Osteoblast (primary cell): ENCODE measurements at regions not wholly inside any gene's neighbourhood (a gene's known extent, or its start where the extent isn't known, plus 50 kb on each side); places are given as distances from the start of the nearest gene placed in this dataset.

Experiments
- DNase-seq: peaks from one replicate; pipeline ENCODE4 v3.0.0; 2011; ENCODE audit warnings: low spot score, mixed read lengths; ENCODE audit not compliant: insufficient read length; ENCODE audit errors: missing footprints
- H2AFZ ChIP-seq: 2 replicates; pipeline ENCODE4 v1.6.0; 2011; ENCODE audit warnings: mild to moderate bottlenecking, low read length
- H3K27ac ChIP-seq: 2 replicates; pipeline ENCODE4 v1.5.1; 2011; ENCODE audit warnings: mild to moderate bottlenecking, low read depth, low read length, moderate library complexity
- H3K27me3 ChIP-seq: 2 replicates; pipeline ENCODE4 v1.6.0; 2012; ENCODE audit warnings: mild to moderate bottlenecking, control low read depth, inconsistent platforms, low read length, moderate library complexity; ENCODE audit not compliant: insufficient read depth
- H3K36me3 ChIP-seq: 2 replicates; pipeline ENCODE4 v1.5.1; 2011; ENCODE audit warnings: mild to moderate bottlenecking, low read length, control low read depth, moderate library complexity; ENCODE audit not compliant: insufficient read depth
- H3K4me1 ChIP-seq: 2 replicates; pipeline ENCODE4 v1.5.1; 2011; ENCODE audit warnings: mild to moderate bottlenecking, low read length, control low read depth, moderate library complexity; ENCODE audit not compliant: insufficient read depth
- H3K4me2 ChIP-seq: 2 replicates; pipeline ENCODE4 v1.6.0; 2011; ENCODE audit warnings: mild to moderate bottlenecking, low read length; ENCODE audit not compliant: insufficient read depth
- H3K4me3 ChIP-seq: fragments of 200-600 bp; sonication (generic); 3 replicates; pipeline ENCODE4 v1.5.1; 2012; ENCODE audit warnings: mild to moderate bottlenecking, low read length, inconsistent platforms; ENCODE audit not compliant: insufficient read depth
- H3K79me2 ChIP-seq: 2 replicates; pipeline ENCODE4 v1.6.0; 2012; ENCODE audit warnings: mild to moderate bottlenecking, low read length, control low read depth, inconsistent platforms; ENCODE audit not compliant: insufficient read depth
- H3K9me3 ChIP-seq: 2 replicates; pipeline ENCODE4 v1.5.1; 2011; ENCODE audit warnings: low read depth, low read length, control low read depth
- H4K20me1 ChIP-seq: 2 replicates; pipeline ENCODE4 v1.6.0; 2012; ENCODE audit warnings: mild to moderate bottlenecking, low read length, control low read depth; ENCODE audit not compliant: insufficient read depth
- TF ChIP-seq, protein P1 (sequence below): IDR thresholded peaks from 2 replicates; pipeline ENCODE4 v1.5.1; 2011; ENCODE audit warnings: mild to moderate bottlenecking, low read depth, low read length, moderate library complexity; ENCODE audit errors: extremely low read depth

DNA sequence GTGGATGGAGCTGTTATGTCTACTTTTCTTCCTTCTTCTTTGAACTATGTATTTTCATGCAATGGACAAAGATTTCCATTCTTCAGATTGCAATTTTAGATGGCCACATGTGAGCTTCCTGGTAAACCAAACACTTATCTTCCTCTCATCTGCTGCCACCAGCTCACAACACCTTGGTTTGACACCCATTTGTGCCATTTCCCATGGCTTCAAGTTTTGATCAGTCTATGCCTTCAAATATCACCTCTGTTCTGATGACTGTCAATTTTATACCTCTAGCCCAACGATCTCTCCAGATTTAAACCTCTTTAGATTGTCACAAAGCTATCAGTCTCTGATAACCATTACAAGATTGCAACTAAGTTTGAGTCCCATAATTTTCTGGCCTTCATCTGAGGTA lies 147.2 kb downstream of the TMEM38B start:
- H3K79me2 ChIP-seq = no peaks in the 10 kb centered on the region
- no peak for DNase-seq
- no peak overlapping the region for H2AFZ ChIP-seq
- H3K4me2 ChIP-seq = no peak overlapping the region
- TF ChIP-seq, protein P1, sequence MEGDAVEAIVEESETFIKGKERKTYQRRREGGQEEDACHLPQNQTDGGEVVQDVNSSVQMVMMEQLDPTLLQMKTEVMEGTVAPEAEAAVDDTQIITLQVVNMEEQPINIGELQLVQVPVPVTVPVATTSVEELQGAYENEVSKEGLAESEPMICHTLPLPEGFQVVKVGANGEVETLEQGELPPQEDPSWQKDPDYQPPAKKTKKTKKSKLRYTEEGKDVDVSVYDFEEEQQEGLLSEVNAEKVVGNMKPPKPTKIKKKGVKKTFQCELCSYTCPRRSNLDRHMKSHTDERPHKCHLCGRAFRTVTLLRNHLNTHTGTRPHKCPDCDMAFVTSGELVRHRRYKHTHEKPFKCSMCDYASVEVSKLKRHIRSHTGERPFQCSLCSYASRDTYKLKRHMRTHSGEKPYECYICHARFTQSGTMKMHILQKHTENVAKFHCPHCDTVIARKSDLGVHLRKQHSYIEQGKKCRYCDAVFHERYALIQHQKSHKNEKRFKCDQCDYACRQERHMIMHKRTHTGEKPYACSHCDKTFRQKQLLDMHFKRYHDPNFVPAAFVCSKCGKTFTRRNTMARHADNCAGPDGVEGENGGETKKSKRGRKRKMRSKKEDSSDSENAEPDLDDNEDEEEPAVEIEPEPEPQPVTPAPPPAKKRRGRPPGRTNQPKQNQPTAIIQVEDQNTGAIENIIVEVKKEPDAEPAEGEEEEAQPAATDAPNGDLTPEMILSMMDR = no peak
- no peaks in the 10 kb centered on the region for H3K4me1 ChIP-seq
- no peak overlapping the region for H3K27ac ChIP-seq
- H4K20me1 ChIP-seq = no peaks in the 10 kb centered on the region
- H3K36me3 ChIP-seq = no peaks in the 10 kb centered on the region
- no peaks in the 10 kb centered on the region for H3K27me3 ChIP-seq
- H3K9me3 ChIP-seq = no peaks in the 10 kb centered on the region
- no peak overlapping the region for H3K4me3 ChIP-seq

DNA sequence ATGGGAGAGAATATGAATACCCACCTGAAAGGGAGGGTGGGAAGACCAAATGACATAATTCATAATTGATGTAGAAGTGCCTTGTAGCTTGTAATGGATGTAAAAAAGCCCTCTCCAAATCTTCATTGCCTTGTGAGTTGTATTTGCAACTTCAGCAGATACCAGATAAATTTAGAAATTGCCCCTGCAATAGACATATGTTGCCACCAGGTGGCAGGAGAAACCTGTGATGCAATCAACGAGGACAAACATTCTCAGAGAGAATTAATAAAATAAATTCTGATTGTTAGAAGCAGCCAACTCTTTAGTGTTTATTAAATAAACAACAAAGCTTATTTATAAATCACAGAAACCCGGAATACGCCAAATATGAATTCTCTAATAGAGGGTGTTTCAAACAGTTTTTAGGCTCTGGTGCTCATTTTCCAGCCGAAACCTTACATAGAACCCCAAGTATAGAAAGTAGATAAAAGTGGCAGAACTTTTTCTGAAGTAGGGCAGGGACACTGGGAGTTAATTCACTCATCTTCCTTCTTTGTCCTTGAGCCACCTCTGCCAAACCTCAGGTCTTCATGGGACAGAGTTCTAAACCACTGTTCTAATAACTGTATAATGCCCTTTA lies 147.8 kb downstream of the TMEM38B start:
- TF ChIP-seq, protein P1 = peak; percentile 80
- Histone ChIP-seq H4K20me1 (no peaks in the 10 kb centered on the region), H3K4me2 (no peak overlapping the region), H3K27ac (no peak overlapping the region), H3K36me3 (no peaks in the 10 kb centered on the region), H3K9me3 (no peaks in the 10 kb centered on the region), H2AFZ (no peak overlapping the region), H3K79me2 (no peaks in the 10 kb centered on the region), H3K4me1 (no peaks in the 10 kb centered on the region), H3K4me3 (no peak overlapping the region), H3K27me3 (no peaks in the 10 kb centered on the region)
- no peak for DNase-seq

DNA sequence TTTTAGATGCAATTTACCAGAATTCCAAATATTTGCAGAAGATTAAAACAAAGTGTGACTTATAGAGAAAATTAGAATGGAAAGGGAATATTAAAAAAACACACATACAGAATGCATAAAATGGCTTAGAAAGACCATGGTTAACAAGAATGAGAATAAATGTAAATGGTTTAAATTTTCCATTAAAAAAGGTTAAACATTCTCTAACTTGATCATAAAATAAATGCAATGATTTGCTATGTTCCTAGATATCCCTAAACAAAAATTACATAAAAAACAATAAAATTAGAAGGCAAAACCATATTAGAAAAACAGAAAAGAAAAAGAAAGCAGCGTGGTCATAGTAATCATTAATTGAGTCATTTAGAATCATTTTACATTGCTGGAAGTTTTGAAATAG lies 152.5 kb downstream of the TMEM38B start:
- no peak overlapping the region for H3K4me3 ChIP-seq
- no peaks in the 10 kb centered on the region for H3K9me3 ChIP-seq
- H3K27me3 ChIP-seq = no peaks in the 10 kb centered on the region
- no peak for DNase-seq
- TF ChIP-seq, protein P1 = no peak
- no peaks in the 10 kb centered on the region for H3K36me3 ChIP-seq
- no peaks in the 10 kb centered on the region for H4K20me1 ChIP-seq
- no peaks in the 10 kb centered on the region for H3K79me2 ChIP-seq
- H3K4me2 ChIP-seq = no peak overlapping the region
- no peaks in the 10 kb centered on the region for H3K4me1 ChIP-seq
- no peak overlapping the region for H3K27ac ChIP-seq
- H2AFZ ChIP-seq = no peak overlapping the region

DNA sequence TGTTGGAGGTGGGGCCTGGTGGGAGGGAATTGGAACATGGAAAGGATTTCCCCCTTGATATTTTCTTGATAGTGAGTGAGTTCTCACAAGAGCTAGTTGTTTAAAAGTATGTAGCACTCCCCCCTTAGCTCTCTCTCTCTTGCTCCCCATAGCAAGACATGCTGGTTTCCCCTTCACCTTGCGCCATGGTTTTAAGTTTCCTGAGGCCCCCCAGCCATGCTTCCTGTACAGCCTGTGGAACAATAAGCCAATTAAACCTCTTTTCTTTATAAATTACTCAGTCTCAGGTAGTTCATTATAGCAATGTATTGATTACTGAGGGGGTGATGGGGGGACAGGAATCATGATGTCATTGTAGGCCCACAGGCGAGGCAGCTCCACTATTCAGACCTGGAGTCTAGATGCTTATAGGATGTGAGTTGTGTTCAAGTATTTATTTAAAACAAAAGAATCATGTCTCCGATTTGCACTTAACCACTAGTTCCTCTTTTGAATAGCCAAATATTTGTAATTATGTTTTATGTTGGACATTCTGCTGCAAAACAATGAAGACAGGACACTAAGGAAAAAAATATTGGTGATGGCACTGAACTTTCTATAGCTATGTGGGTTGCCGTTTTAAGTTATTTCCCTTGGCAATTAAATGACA lies 156.6 kb downstream of the TMEM38B start:
- Histone ChIP-seq H4K20me1 (no peaks in the 10 kb centered on the region), H3K27ac (no peak overlapping the region), H2AFZ (no peak overlapping the region), H3K27me3 (no peaks in the 10 kb centered on the region), H3K79me2 (no peaks in the 10 kb centered on the region), H3K36me3 (no peaks in the 10 kb centered on the region), H3K9me3 (no peaks in the 10 kb centered on the region), H3K4me2 (no peak overlapping the region), H3K4me3 (no peak overlapping the region), H3K4me1 (no peaks in the 10 kb centered on the region)
- TF ChIP-seq, protein P1 = no peak
- DNase-seq = no peak
